ENCODE measurements at regions not wholly inside any gene's neighbourhood (a gene's known extent, or its start where the extent isn't known, plus 50 kb on each side); places are given as distances from the start of the nearest gene placed in this dataset.

- Histone ChIP-seq H3K4me1 (replicated peaks in 1 of 2; ENCODE audit: control insufficient read depth in 2 of 2, insufficient read depth in 2 of 2, low read length in 2 of 2) (no peaks in the 10 kb centered on the region), H4K20me1 (replicated peaks; ENCODE audit: control insufficient read depth, insufficient read depth, low read length) (no peaks in the 10 kb centered on the region), H3K27me3 (ENCODE audit: control insufficient read depth in 2 of 2, insufficient read depth in 2 of 2, low read length in 2 of 2) (no peaks in the 10 kb centered on the region), H3K27ac (ENCODE audit: extremely low read depth, low read depth, low read length) (no peak overlapping the region), H3K79me2 (ENCODE audit: control insufficient read depth, insufficient read depth, low read length) (no peaks in the 10 kb centered on the region), H3K9ac (ENCODE audit: insufficient read depth in 1 of 2, low read depth in 2 of 2, low read length in 2 of 2) (no peak overlapping the region), H3K9me1 (ENCODE audit: control insufficient read depth, insufficient read depth, low read length) (no peaks in the 10 kb centered on the region), H3K4me3 (no peak overlapping the region), H2AFZ (ENCODE audit: low read depth, low read length) (no peak overlapping the region), H3K36me3 (ENCODE audit: control insufficient read depth, insufficient read depth, low read length) (no peaks in the 10 kb centered on the region), H3K4me2 (ENCODE audit: insufficient read depth, low read length) (no peak overlapping the region), H3K9me3 (replicated peaks; ENCODE audit: control insufficient read depth, insufficient read depth, low read depth, low read length) (no peaks in the 10 kb centered on the region)
- WGBS (ENCODE audit: insufficient coverage, low coverage, missing lambda C conversion rate) = 0% methylated on average over 6 of the region's 6 CpGs
- intact Hi-C loops (cut with micrococcal nuclease) (no loop called here), in situ Hi-C loops (cut with MboI) (no loop called here)
- BruUV-seq (replicated peaks) = no TSS peak
- no peak for TF ChIP-seq NR1H2 (CRISPR knock-in tag; IDR thresholded peaks at IDR 0.05)
- no peak for TF ChIP-seq ZNF324 (CRISPR knock-in tag; IDR thresholded peaks at IDR 0.05)
- TF ChIP-seq TAF1 (IDR thresholded peaks at IDR 0.05; ENCODE audit: control insufficient read depth, extremely low read depth, insufficient read depth, low read length, severe bottlenecking) = no peak
- TF ChIP-seq RBM15 (IDR thresholded peaks at IDR 0.05; ENCODE audit: insufficient read depth, low read length) = no peak
- no peak for TF ChIP-seq THRB (CRISPR knock-in tag; conservative IDR thresholded peaks at IDR 0.05)
- no peak for TF ChIP-seq FOXK2 (conservative IDR thresholded peaks at IDR 0.05 in 1 of 2, IDR thresholded peaks at IDR 0.05 in 1 of 2; ENCODE audit: low read depth in 2 of 2)
- DNase-seq (ENCODE audit: extremely low read depth in 1 of 4, low spot score in 3 of 4) = no peak
- FAIRE-seq = no peak
- ChIA-PET POLR2A (no interaction called here), CTCF (ENCODE audit: low intra/inter-chr PET ratio) (no interaction called here)
- ATAC-seq = no peak
Observed at GRCh38 chrX:714131-714530, 83.5 kb downstream of the SHOX start.
